ENCODE measurements at regions not wholly inside any gene's neighbourhood (a gene's known extent, or its start where the extent isn't known, plus 50 kb on each side); places are given as distances from the start of the nearest gene placed in this dataset.

- no peaks in the 10 kb centered on the region for H3K9me3 ChIP-seq (ENCODE audit: control insufficient read depth in 5 of 5, low read length in 5 of 5)
- H3K4me3 ChIP-seq (ENCODE audit: low read depth in 1 of 5, low read length in 5 of 5): no peak overlapping the region
- peaks cover 0 to 3% (median 0%) of the 10 kb centered on the region in 5 donors for H3K27me3 ChIP-seq (ENCODE audit: control insufficient read depth in 5 of 5, insufficient read depth in 4 of 5, low read length in 5 of 5)
- no peak overlapping the region for H3K9ac ChIP-seq (ENCODE audit: low read length in 5 of 5)
- peak overlapping the region; percentile 13 for H3K27ac ChIP-seq (ENCODE audit: low read depth, low read length)
- H3K36me3 ChIP-seq (ENCODE audit: control insufficient read depth in 5 of 5, insufficient read depth in 5 of 5, low read length in 5 of 5): no peaks in the 10 kb centered on the region
- H3K4me1 ChIP-seq (ENCODE audit: control insufficient read depth in 5 of 5, insufficient read depth in 5 of 5, low read length in 5 of 5): peaks cover 0 to 14% (median 6%) of the 10 kb centered on the region in 5 donors
Observed at GRCh38 chr1:115183158-115183557, 93.9 kb upstream of the TSPAN2 start.

- H3K4me3 ChIP-seq (ENCODE audit: low read depth in 1 of 5, low read length in 5 of 5): no peak overlapping the region
- no peaks in the 10 kb centered on the region for H3K9me3 ChIP-seq (ENCODE audit: control insufficient read depth in 5 of 5, low read length in 5 of 5)
- H3K36me3 ChIP-seq (ENCODE audit: control insufficient read depth in 5 of 5, insufficient read depth in 5 of 5, low read length in 5 of 5): no peaks in the 10 kb centered on the region
- H3K4me1 ChIP-seq (ENCODE audit: control insufficient read depth in 5 of 5, insufficient read depth in 5 of 5, low read length in 5 of 5): peaks cover 0 to 14% (median 6%) of the 10 kb centered on the region in 5 donors
- peaks cover 0 to 3% (median 0%) of the 10 kb centered on the region in 5 donors for H3K27me3 ChIP-seq (ENCODE audit: control insufficient read depth in 5 of 5, insufficient read depth in 4 of 5, low read length in 5 of 5)
- no peak overlapping the region for H3K27ac ChIP-seq (ENCODE audit: low read depth, low read length)
- H3K9ac ChIP-seq (ENCODE audit: low read length in 5 of 5): no peak overlapping the region
Observed at GRCh38 chr1:115182012-115182715, 92.9 kb upstream of the TSPAN2 start.

GRCh38 chr1:115181231-115181630, 91.9 kb upstream of the TSPAN2 start:
- no peak overlapping the region for H3K27ac ChIP-seq (ENCODE audit: low read depth, low read length)
- H3K27me3 ChIP-seq (ENCODE audit: control insufficient read depth in 5 of 5, insufficient read depth in 4 of 5, low read length in 5 of 5): peaks cover 0 to 3% (median 0%) of the 10 kb centered on the region in 5 donors
- no peak overlapping the region for H3K9ac ChIP-seq (ENCODE audit: low read length in 5 of 5)
- no peaks in the 10 kb centered on the region for H3K9me3 ChIP-seq (ENCODE audit: control insufficient read depth in 5 of 5, low read length in 5 of 5)
- H3K4me1 ChIP-seq (ENCODE audit: control insufficient read depth in 5 of 5, insufficient read depth in 5 of 5, low read length in 5 of 5): peaks cover 0 to 14% (median 6%) of the 10 kb centered on the region in 5 donors
- H3K36me3 ChIP-seq (ENCODE audit: control insufficient read depth in 5 of 5, insufficient read depth in 5 of 5, low read length in 5 of 5): no peaks in the 10 kb centered on the region
- no peak overlapping the region for H3K4me3 ChIP-seq (ENCODE audit: low read depth in 1 of 5, low read length in 5 of 5)

GRCh38 chr1:115179397-115180079, 90.2 kb upstream of the TSPAN2 start:
- Histone ChIP-seq H3K36me3 (ENCODE audit: control insufficient read depth in 5 of 5, insufficient read depth in 5 of 5, low read length in 5 of 5) (no peaks in the 10 kb centered on the region), H3K9me3 (ENCODE audit: control insufficient read depth in 5 of 5, low read length in 5 of 5) (no peaks in the 10 kb centered on the region), H3K4me3 (ENCODE audit: low read depth in 1 of 5, low read length in 5 of 5) (no peak overlapping the region), H3K27ac (ENCODE audit: low read depth, low read length) (no peak overlapping the region), H3K4me1 (ENCODE audit: control insufficient read depth in 5 of 5, insufficient read depth in 5 of 5, low read length in 5 of 5) (peaks cover 0 to 8% (median 6%) of the 10 kb centered on the region in 5 donors), H3K27me3 (ENCODE audit: control insufficient read depth in 5 of 5, insufficient read depth in 4 of 5, low read length in 5 of 5) (peaks cover 0 to 3% (median 0%) of the 10 kb centered on the region in 5 donors), H3K9ac (ENCODE audit: low read length in 5 of 5) (no peak overlapping the region)

GRCh38 chr1:115176189-115176588, 86.9 kb upstream of the TSPAN2 start:
- Histone ChIP-seq H3K9me3 (ENCODE audit: control insufficient read depth in 5 of 5, low read length in 5 of 5) (no peaks in the 10 kb centered on the region), H3K27ac (ENCODE audit: low read depth, low read length) (no peak overlapping the region), H3K4me1 (ENCODE audit: control insufficient read depth in 5 of 5, insufficient read depth in 5 of 5, low read length in 5 of 5) (no peaks in the 10 kb centered on the region), H3K4me3 (ENCODE audit: low read depth in 1 of 5, low read length in 5 of 5) (no peak overlapping the region), H3K27me3 (ENCODE audit: control insufficient read depth in 5 of 5, insufficient read depth in 4 of 5, low read length in 5 of 5) (peaks cover 0 to 3% (median 0%) of the 10 kb centered on the region in 5 donors), H3K36me3 (ENCODE audit: control insufficient read depth in 5 of 5, insufficient read depth in 5 of 5, low read length in 5 of 5) (no peaks in the 10 kb centered on the region), H3K9ac (ENCODE audit: low read length in 5 of 5) (no peak overlapping the region)

GRCh38 chr1:115175596-115175995, 86.3 kb upstream of the TSPAN2 start:
- Histone ChIP-seq H3K4me3 (ENCODE audit: low read depth in 1 of 5, low read length in 5 of 5) (no peak overlapping the region), H3K9me3 (ENCODE audit: control insufficient read depth in 5 of 5, low read length in 5 of 5) (no peaks in the 10 kb centered on the region), H3K9ac (ENCODE audit: low read length in 5 of 5) (no peak overlapping the region), H3K36me3 (ENCODE audit: control insufficient read depth in 5 of 5, insufficient read depth in 5 of 5, low read length in 5 of 5) (no peaks in the 10 kb centered on the region), H3K27ac (ENCODE audit: low read depth, low read length) (no peak overlapping the region), H3K4me1 (ENCODE audit: control insufficient read depth in 5 of 5, insufficient read depth in 5 of 5, low read length in 5 of 5) (peaks cover 0 to 4% (median 0%) of the 10 kb centered on the region in 5 donors), H3K27me3 (ENCODE audit: control insufficient read depth in 5 of 5, insufficient read depth in 4 of 5, low read length in 5 of 5) (no peaks in the 10 kb centered on the region)

GRCh38 chr1:115173151-115173550, 83.8 kb upstream of the TSPAN2 start:
- Histone ChIP-seq H3K9ac (ENCODE audit: low read length in 5 of 5) (no peak overlapping the region), H3K27me3 (ENCODE audit: control insufficient read depth in 5 of 5, insufficient read depth in 4 of 5, low read length in 5 of 5) (no peaks in the 10 kb centered on the region), H3K4me1 (ENCODE audit: control insufficient read depth in 5 of 5, insufficient read depth in 5 of 5, low read length in 5 of 5) (peaks cover 0 to 21% (median 5%) of the 10 kb centered on the region in 5 donors), H3K27ac (ENCODE audit: low read depth, low read length) (no peak overlapping the region), H3K36me3 (ENCODE audit: control insufficient read depth in 5 of 5, insufficient read depth in 5 of 5, low read length in 5 of 5) (no peaks in the 10 kb centered on the region), H3K9me3 (ENCODE audit: control insufficient read depth in 5 of 5, low read length in 5 of 5) (no peaks in the 10 kb centered on the region), H3K4me3 (ENCODE audit: low read depth in 1 of 5, low read length in 5 of 5) (no peak overlapping the region)

GRCh38 chr1:115172270-115172669, 83.0 kb upstream of the TSPAN2 start:
- H3K27me3 ChIP-seq (ENCODE audit: control insufficient read depth in 5 of 5, insufficient read depth in 4 of 5, low read length in 5 of 5): no peaks in the 10 kb centered on the region
- H3K9ac ChIP-seq (ENCODE audit: low read length in 5 of 5): no peak overlapping the region
- no peak overlapping the region for H3K27ac ChIP-seq (ENCODE audit: low read depth, low read length)
- no peaks in the 10 kb centered on the region for H3K36me3 ChIP-seq (ENCODE audit: control insufficient read depth in 5 of 5, insufficient read depth in 5 of 5, low read length in 5 of 5)
- peaks cover 0 to 21% (median 5%) of the 10 kb centered on the region in 5 donors for H3K4me1 ChIP-seq (ENCODE audit: control insufficient read depth in 5 of 5, insufficient read depth in 5 of 5, low read length in 5 of 5)
- H3K4me3 ChIP-seq (ENCODE audit: low read depth in 1 of 5, low read length in 5 of 5): no peak overlapping the region
- no peaks in the 10 kb centered on the region for H3K9me3 ChIP-seq (ENCODE audit: control insufficient read depth in 5 of 5, low read length in 5 of 5)

GRCh38 chr1:115170961-115171392, 81.7 kb upstream of the TSPAN2 start:
- Histone ChIP-seq H3K4me3 (ENCODE audit: low read depth in 1 of 5, low read length in 5 of 5) (no peak overlapping the region), H3K9me3 (ENCODE audit: control insufficient read depth in 5 of 5, low read length in 5 of 5) (no peaks in the 10 kb centered on the region), H3K27me3 (ENCODE audit: control insufficient read depth in 5 of 5, insufficient read depth in 4 of 5, low read length in 5 of 5) (no peaks in the 10 kb centered on the region), H3K36me3 (ENCODE audit: control insufficient read depth in 5 of 5, insufficient read depth in 5 of 5, low read length in 5 of 5) (no peaks in the 10 kb centered on the region), H3K9ac (ENCODE audit: low read length in 5 of 5) (no peak overlapping the region), H3K4me1 (ENCODE audit: control insufficient read depth in 5 of 5, insufficient read depth in 5 of 5, low read length in 5 of 5) (peaks cover 0 to 21% (median 5%) of the 10 kb centered on the region in 5 donors), H3K27ac (ENCODE audit: low read depth, low read length) (peak overlapping the region; percentile 56)

GRCh38 chr1:115170377-115170776, 81.1 kb upstream of the TSPAN2 start:
- H3K9me3 ChIP-seq (ENCODE audit: control insufficient read depth in 5 of 5, low read length in 5 of 5): no peaks in the 10 kb centered on the region
- peaks cover 0 to 21% (median 5%) of the 10 kb centered on the region in 5 donors for H3K4me1 ChIP-seq (ENCODE audit: control insufficient read depth in 5 of 5, insufficient read depth in 5 of 5, low read length in 5 of 5)
- H3K27ac ChIP-seq (ENCODE audit: low read depth, low read length): peak overlapping the region; percentile 56
- H3K9ac ChIP-seq (ENCODE audit: low read length in 5 of 5): no peak overlapping the region
- H3K36me3 ChIP-seq (ENCODE audit: control insufficient read depth in 5 of 5, insufficient read depth in 5 of 5, low read length in 5 of 5): no peaks in the 10 kb centered on the region
- no peaks in the 10 kb centered on the region for H3K27me3 ChIP-seq (ENCODE audit: control insufficient read depth in 5 of 5, insufficient read depth in 4 of 5, low read length in 5 of 5)
- H3K4me3 ChIP-seq (ENCODE audit: low read depth in 1 of 5, low read length in 5 of 5): no peak overlapping the region

Data from subcutaneous abdominal adipose tissue (tissue), 5 donors.